NCI-H1105 treated with DMSO at 0.1 percent for 48 hours (cell line): ENCODE measurements at regions not wholly inside any gene's neighbourhood (a gene's known extent, or its start where the extent isn't known, plus 50 kb on each side); places are given as distances from the start of the nearest gene placed in this dataset.
"Not testable (repeated sequence)": the region's sequence is repeated elsewhere in the genome, so short reads cannot be mapped to it uniquely, and the experiment has no call there.

Experiments
- DNase-seq: peaks from one replicate; lab custom pipeline; 2025; lab: John Stamatoyannopoulos, UW

GRCh38 chr15:23850666-23851065 lies 163.6 kb upstream of the NDN start:
- no peak for DNase-seq

- DNase-seq = no peak
Observed at GRCh38 chr15:23851921-23852320, 164.8 kb upstream of the NDN start.

GRCh38 chr15:23853286-23853685 lies 166.2 kb upstream of the NDN start:
- no peak for DNase-seq

- no peak for DNase-seq
Observed at GRCh38 chr15:23854203-23854911, 167.3 kb upstream of the NDN start.

GRCh38 chr15:23854912-23855659 lies 168.0 kb upstream of the NDN start:
- no peak for DNase-seq

- DNase-seq = no peak
Observed at GRCh38 chr15:23855947-23856346, 168.8 kb upstream of the NDN start.

- DNase-seq = peak; percentile 24
Observed at GRCh38 chr15:23857028-23857641, 170.0 kb upstream of the NDN start.

- DNase-seq = no peak
Observed at GRCh38 chr15:23859008-23859407, 171.9 kb upstream of the NDN start.

- no peak for DNase-seq
Observed at GRCh38 chr15:23860290-23861245, 173.5 kb upstream of the NDN start.

GRCh38 chr15:23866832-23867231 lies 179.7 kb upstream of the NDN start:
- peak; percentile 28 for DNase-seq

- no peak for DNase-seq
Observed at GRCh38 chr15:23869396-23869795, 182.3 kb upstream of the NDN start.

- DNase-seq = not testable (repeated sequence)
Observed at GRCh38 chr15:23873613-23874012, 186.5 kb upstream of the NDN start.

GRCh38 chr15:23877502-23878412 lies 190.7 kb upstream of the NDN start:
- peak; percentile 61 for DNase-seq

- no peak for DNase-seq
Observed at GRCh38 chr15:23881291-23881690, 194.2 kb upstream of the NDN start.

GRCh38 chr15:23890218-23890617 lies 203.1 kb upstream of the NDN start:
- DNase-seq = no peak

- no peak for DNase-seq
Observed at GRCh38 chr15:23897091-23897490, 210.0 kb upstream of the NDN start.

- no peak for DNase-seq
Observed at GRCh38 chr15:23897531-23897930, 210.4 kb upstream of the NDN start.

GRCh38 chr15:23910030-23910429 lies 222.9 kb upstream of the NDN start:
- DNase-seq = no peak

GRCh38 chr15:23912191-23912590 lies 225.1 kb upstream of the NDN start:
- no peak for DNase-seq

- DNase-seq = no peak
Observed at GRCh38 chr15:23913081-23913480, 226.0 kb upstream of the NDN start.

- no peak for DNase-seq
Observed at GRCh38 chr15:23913635-23914034, 226.5 kb upstream of the NDN start.
